Skeletal muscle tissue (tissue), 3 donors: ENCODE measurements at regions not wholly inside any gene's neighbourhood (a gene's known extent, or its start where the extent isn't known, plus 50 kb on each side); places are given as distances from the start of the nearest gene placed in this dataset.

Source experiments
- H3K27ac ChIP-seq: one replicate; pipeline ENCODE4 v1.7.0; 2013; ENCODE audit warnings: mild to moderate bottlenecking, low read depth, low read length, inconsistent platforms
- H3K27me3 ChIP-seq, 3 donors: one replicate each; pipeline ENCODE4 v1.7.0; 2013; ENCODE audit warnings: low read length in 3 of 3; ENCODE audit not compliant: control insufficient read depth in 3 of 3, insufficient read depth in 3 of 3
- H3K36me3 ChIP-seq, 3 donors: one replicate each; pipeline ENCODE4 v1.7.0; 2013; ENCODE audit warnings: low read length in 3 of 3; ENCODE audit not compliant: control insufficient read depth in 3 of 3, insufficient read depth in 3 of 3
- H3K4me1 ChIP-seq, 3 donors: one replicate each; pipeline ENCODE4 v1.7.0; 2013; ENCODE audit warnings: low read length in 3 of 3, mild to moderate bottlenecking in 3 of 3; ENCODE audit not compliant: control insufficient read depth in 3 of 3, insufficient read depth in 3 of 3
- H3K4me3 ChIP-seq, 3 donors: one replicate each; pipeline ENCODE4 v1.7.0; 2013; ENCODE audit warnings: low read length in 3 of 3
- H3K9ac ChIP-seq, 3 donors: one replicate each; pipeline ENCODE4 v1.7.0; 2013; ENCODE audit warnings: low read length in 3 of 3, mild to moderate bottlenecking in 3 of 3, moderate library complexity in 2 of 3, low read depth in 1 of 3
- H3K9me3 ChIP-seq, 3 donors: one replicate each; pipeline ENCODE4 v1.7.0; 2013; ENCODE audit warnings: low read length in 3 of 3; ENCODE audit not compliant: control insufficient read depth in 3 of 3
- donor health status: Osteomylitis.

DNA sequence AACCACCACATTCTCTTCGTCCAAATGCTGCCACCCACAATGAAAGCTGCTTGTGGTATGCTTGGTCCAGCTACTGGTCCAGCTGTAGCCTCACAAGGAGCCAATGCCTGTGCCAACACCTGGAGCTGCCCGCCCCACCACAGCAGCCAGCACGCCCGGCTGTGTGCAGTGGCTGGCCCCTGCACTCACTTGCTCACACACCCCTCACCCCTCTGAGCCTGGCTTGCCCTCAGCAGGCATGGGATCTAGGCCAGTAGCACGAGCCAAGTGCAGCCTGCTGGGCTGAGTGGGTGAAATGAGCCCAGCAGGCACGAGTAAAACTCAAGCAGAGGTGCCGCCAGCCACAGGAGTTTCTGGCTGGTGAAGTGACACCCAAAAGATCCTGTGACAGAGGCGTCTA, 2096.4 kb upstream of the PCDH20 start:
- Histone ChIP-seq H3K4me1 (no peaks in the 10 kb centered on the region), H3K27me3 (no peaks in the 10 kb centered on the region), H3K27ac (no peak overlapping the region), H3K9ac (no peak overlapping the region), H3K36me3 (no peaks in the 10 kb centered on the region), H3K9me3 (no peaks in the 10 kb centered on the region), H3K4me3 (no peak overlapping the region)

- H3K27ac ChIP-seq = no peak overlapping the region
- no peak overlapping the region for H3K4me3 ChIP-seq
- H3K9ac ChIP-seq = no peak overlapping the region
- no peaks in the 10 kb centered on the region for H3K27me3 ChIP-seq
- H3K9me3 ChIP-seq = no peaks in the 10 kb centered on the region
- no peaks in the 10 kb centered on the region for H3K4me1 ChIP-seq
- no peaks in the 10 kb centered on the region for H3K36me3 ChIP-seq
These were observed 2086.1 kb upstream of the PCDH20 start for GRCh38 chr13:63501702-63502101.

GRCh38 chr13:63497601-63498000, 2082.0 kb upstream of the PCDH20 start:
- H3K4me3 ChIP-seq = no peak overlapping the region
- no peaks in the 10 kb centered on the region for H3K9me3 ChIP-seq
- no peaks in the 10 kb centered on the region for H3K27me3 ChIP-seq
- no peak overlapping the region for H3K9ac ChIP-seq
- no peaks in the 10 kb centered on the region for H3K4me1 ChIP-seq
- no peaks in the 10 kb centered on the region for H3K36me3 ChIP-seq
- no peak overlapping the region for H3K27ac ChIP-seq

DNA sequence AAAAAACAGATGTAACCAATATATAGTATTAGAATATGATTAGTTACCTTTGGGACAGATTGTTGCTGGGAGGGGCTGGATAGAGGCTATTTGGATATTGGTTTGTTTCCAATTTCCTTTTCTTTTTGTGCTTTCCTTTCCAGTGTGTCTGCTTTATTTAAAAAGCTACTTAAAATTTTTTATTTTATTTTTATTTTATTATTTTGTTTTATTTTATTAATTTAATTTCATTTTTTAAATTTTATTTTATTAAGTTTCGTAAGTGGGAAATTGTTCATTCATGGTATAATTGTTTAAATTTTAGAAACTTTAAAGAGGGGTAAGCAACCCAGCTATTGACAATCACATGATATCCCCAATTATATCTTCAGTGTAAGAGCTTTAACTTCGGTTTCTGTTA, 2077.0 kb upstream of the PCDH20 start:
- Histone ChIP-seq H3K9ac (no peak overlapping the region), H3K9me3 (no peaks in the 10 kb centered on the region), H3K36me3 (no peaks in the 10 kb centered on the region), H3K27me3 (no peaks in the 10 kb centered on the region), H3K4me3 (no peak overlapping the region), H3K27ac (no peak overlapping the region), H3K4me1 (no peaks in the 10 kb centered on the region)

- Histone ChIP-seq H3K4me3 (no peak overlapping the region), H3K27ac (no peak overlapping the region), H3K4me1 (no peaks in the 10 kb centered on the region), H3K9me3 (no peaks in the 10 kb centered on the region), H3K9ac (no peak overlapping the region), H3K27me3 (no peaks in the 10 kb centered on the region), H3K36me3 (no peaks in the 10 kb centered on the region)
These were observed 2074.5 kb upstream of the PCDH20 start for GRCh38 chr13:63490149-63490548.

DNA sequence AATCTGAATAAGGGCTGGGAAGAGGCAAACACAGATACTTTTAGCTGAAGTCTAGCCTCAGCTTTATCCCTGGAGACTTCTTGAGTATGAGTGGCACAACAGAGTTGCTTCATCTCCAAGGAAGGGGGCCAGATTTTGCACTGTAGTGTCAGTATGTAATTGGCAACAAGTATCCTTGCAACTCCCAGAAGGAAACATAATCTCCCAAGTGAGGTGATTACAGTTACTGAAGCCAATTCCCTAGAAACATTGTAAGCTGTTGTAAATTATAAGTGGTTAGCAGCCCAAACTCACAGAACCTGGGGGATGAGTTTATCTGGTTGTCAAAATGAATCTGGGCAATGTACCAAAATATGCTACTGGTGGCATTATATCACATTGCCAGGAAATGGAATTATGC, 2065.7 kb upstream of the PCDH20 start:
- H3K9me3 ChIP-seq = no peaks in the 10 kb centered on the region
- H3K27ac ChIP-seq = no peak overlapping the region

DNA sequence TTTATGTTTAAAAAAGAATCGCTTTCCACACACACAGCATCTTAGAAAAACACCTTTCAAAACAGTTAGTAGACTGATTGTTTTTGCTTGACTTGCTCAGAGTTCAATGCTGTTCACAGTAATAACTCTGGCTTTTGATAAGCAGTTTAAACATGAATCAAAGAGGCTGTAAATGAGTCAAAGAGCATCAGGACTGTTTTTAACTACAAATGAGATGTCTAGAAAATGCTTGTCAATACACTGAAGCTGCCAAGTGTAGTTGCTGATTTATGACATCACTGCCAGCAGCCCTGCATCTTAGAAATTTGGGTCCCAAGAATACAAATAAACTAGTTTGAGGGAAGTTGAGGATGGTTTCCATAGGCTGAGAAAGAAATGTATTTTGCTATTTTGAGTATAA, 2057.1 kb upstream of the PCDH20 start:
- no peaks in the 10 kb centered on the region for H3K36me3 ChIP-seq
- H3K4me3 ChIP-seq = no peak overlapping the region
- H3K27ac ChIP-seq = no peak overlapping the region
- H3K4me1 ChIP-seq = no peaks in the 10 kb centered on the region
- H3K27me3 ChIP-seq = no peaks in the 10 kb centered on the region
- peaks cover 0 to 2% (median 0%) of the 10 kb centered on the region in 3 donors for H3K9me3 ChIP-seq
- no peak overlapping the region for H3K9ac ChIP-seq

More for the DNA sequence above, 2065.7 kb upstream of the PCDH20 start:
- no peaks in the 10 kb centered on the region for H3K4me1 ChIP-seq
- no peak overlapping the region for H3K4me3 ChIP-seq
- no peak overlapping the region for H3K9ac ChIP-seq
- H3K36me3 ChIP-seq = no peaks in the 10 kb centered on the region
- no peaks in the 10 kb centered on the region for H3K27me3 ChIP-seq

DNA sequence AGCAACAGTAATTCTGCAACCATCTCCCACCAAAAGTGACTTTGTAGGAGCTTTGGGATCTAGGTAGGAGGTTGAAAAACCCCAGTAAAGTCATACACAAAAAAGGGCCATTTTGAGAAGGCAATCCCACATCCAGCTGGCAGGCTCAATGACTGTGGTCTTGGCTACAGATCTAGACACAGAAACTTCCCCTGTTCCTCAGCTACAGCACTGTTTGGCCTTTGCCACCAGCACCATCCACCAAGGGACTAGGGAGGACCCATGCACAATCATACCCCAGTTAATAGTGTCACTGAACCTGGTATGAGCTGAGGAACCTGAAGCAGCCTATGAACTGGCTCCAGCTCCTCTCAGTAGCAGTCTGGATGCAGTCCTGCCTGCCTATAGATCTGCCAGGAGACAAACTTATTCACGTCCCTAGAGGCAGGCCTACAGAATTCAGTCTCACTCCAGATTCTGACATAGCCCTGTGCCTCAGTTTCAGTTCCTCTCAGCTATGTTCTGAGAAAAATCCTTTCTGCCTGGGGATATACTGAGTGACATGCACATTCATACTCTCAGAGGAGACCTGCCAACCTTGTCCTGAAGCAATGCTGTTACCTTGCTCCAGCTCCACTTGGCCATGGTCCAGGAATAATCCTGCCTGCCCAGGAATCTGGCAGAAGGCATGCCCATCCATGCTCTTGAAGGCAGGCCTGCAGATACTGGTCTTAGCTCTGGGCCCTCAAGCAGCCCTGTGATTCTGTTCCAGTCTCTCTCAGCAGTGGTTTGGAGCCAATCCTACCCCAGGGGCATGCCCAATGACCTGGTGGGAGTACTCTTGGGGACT, 2048.3 kb upstream of the PCDH20 start:
- H3K27me3 ChIP-seq = no peaks in the 10 kb centered on the region
- H3K4me3 ChIP-seq = no peak overlapping the region
- no peak overlapping the region for H3K27ac ChIP-seq
- H3K36me3 ChIP-seq = no peaks in the 10 kb centered on the region
- no peak overlapping the region for H3K9ac ChIP-seq
- H3K4me1 ChIP-seq = no peaks in the 10 kb centered on the region
- H3K9me3 ChIP-seq = peaks cover 2 to 10% (median 3%) of the 10 kb centered on the region in 3 donors

- H3K36me3 ChIP-seq = no peaks in the 10 kb centered on the region
- H3K27ac ChIP-seq = no peak overlapping the region
- H3K27me3 ChIP-seq = no peaks in the 10 kb centered on the region
- H3K4me1 ChIP-seq = no peaks in the 10 kb centered on the region
- H3K4me3 ChIP-seq = no peak overlapping the region
- H3K9ac ChIP-seq = no peak overlapping the region
- peaks cover under 1 to 8% (median 3%) of the 10 kb centered on the region in 3 donors for H3K9me3 ChIP-seq
These were observed 2044.9 kb upstream of the PCDH20 start for GRCh38 chr13:63460462-63461090.

GRCh38 chr13:63457186-63457585, 2041.5 kb upstream of the PCDH20 start:
- no peaks in the 10 kb centered on the region for H3K4me1 ChIP-seq
- no peaks in the 10 kb centered on the region for H3K36me3 ChIP-seq
- no peaks in the 10 kb centered on the region for H3K9me3 ChIP-seq
- no peaks in the 10 kb centered on the region for H3K27me3 ChIP-seq
- no peak overlapping the region for H3K4me3 ChIP-seq
- no peak overlapping the region for H3K9ac ChIP-seq
- no peak overlapping the region for H3K27ac ChIP-seq
